A549 (cell line): ENCODE measurements at regions not wholly inside any gene's neighbourhood (a gene's known extent, or its start where the extent isn't known, plus 50 kb on each side); places are given as distances from the start of the nearest gene placed in this dataset.

Source experiments
- ATAC-seq, 2 experiments: fragments of 200-7000 bp in 1 of 2; fragments of >200 bp in 1 of 2; cut with Nextera tagmentation in 1 of 2; cut with Tn5 transposase in 1 of 2; 3 replicates each; pipeline versions ENCODE4 v1.8.0 to v1.9.1; 2018 to 2020; ENCODE audit warnings: mild to moderate bottlenecking in 1 of 2, moderate library complexity in 1 of 2
- CTCF ChIA-PET: fragments of 300-600 bp; sonication (Branson Sonifier 250); formaldehyde crosslinking; extraction: SDS; loops from one replicate; lab custom pipeline; 2021; ENCODE audit warnings: antibody characterized with exemption, inconsistent platforms; lab: Yijun Ruan, JAX
- POLR2A ChIA-PET: fragments of 350-600 bp; formaldehyde crosslinking; extraction: SDS; loops from one replicate; lab custom pipeline; 2021; ENCODE audit warnings: antibody characterized with exemption, inconsistent platforms; lab: Yijun Ruan, JAX
- DNase-seq, 2 experiments: peaks; one replicate each; pipeline versions ENCODE4 v3.0.0 to v3.0.0-alpha.2; 2011 to 2016; ENCODE audit warnings: low read depth in 1 of 2, low spot score in 1 of 2
- FAIRE-seq: peaks from 2 replicates; lab custom pipeline; 2011; peaks lifted over from hg19 to GRCh38; lab: Jason Lieb, UNC
- H3K27ac ChIP-seq, 2 experiments: fragments of >200 bp; sonication (Bioruptor Twin); formaldehyde crosslinking; 3 replicates each; pipeline ENCODE4 v1.5.1; 2016 to 2017
- H3K4me1 ChIP-seq: fragments of >200 bp; sonication (Bioruptor Twin); formaldehyde crosslinking; 3 replicates; pipeline ENCODE4 v1.6.1; 2016
- H3K4me2 ChIP-seq: fragments of >200 bp; sonication (Bioruptor Twin); formaldehyde crosslinking; 3 replicates; pipeline ENCODE4 v1.6.1; 2016
- H3K4me3 ChIP-seq: fragments of >200 bp; sonication (Bioruptor Twin); formaldehyde crosslinking; 3 replicates; pipeline ENCODE4 v1.5.1; 2016
- H3K9me3 ChIP-seq: fragments of >200 bp; sonication (Bioruptor Twin); formaldehyde crosslinking; 3 replicates; pipeline ENCODE4 v1.6.1; 2016
- CHD2 ChIP-seq: fragments of 150-350 bp; IDR thresholded peaks from 2 replicates; pipeline ENCODE4 v1.6.1; 2014; ENCODE audit warnings: low read length; ENCODE audit not compliant: partially characterized antibody
- EHF ChIP-seq: fragments of 250-450 bp; sonication (Bioruptor Pico); IDR thresholded peaks from 2 replicates; pipeline ENCODE4 v1.5.0; 2020; ENCODE audit warnings: mild to moderate bottlenecking
- EP300 ChIP-seq, 2 experiments: fragments of >200 bp; sonication (Bioruptor Twin); formaldehyde crosslinking; IDR thresholded peaks; 2 replicates in 1 of 2; 3 replicates in 1 of 2; pipeline ENCODE4 v1.6.1; 2016 to 2017
- ESRRA ChIP-seq: fragments of 150-350 bp; IDR thresholded peaks from 2 replicates; pipeline ENCODE4 v1.6.1; 2014; ENCODE audit warnings: mild to moderate bottlenecking, low read length, borderline replicate concordance
- FOSB ChIP-seq: fragments of 250-450 bp; sonication (Bioruptor Pico); IDR thresholded peaks from 2 replicates; pipeline ENCODE4 v1.5.0; 2020; ENCODE audit warnings: mild to moderate bottlenecking, moderate library complexity
- HEYL ChIP-seq: fragments of 250-450 bp; sonication (Bioruptor Pico); IDR thresholded peaks from 2 replicates; pipeline ENCODE4 v1.8.0; 2021; ENCODE audit warnings: mild to moderate bottlenecking, moderate library complexity
- HOXB13 ChIP-seq: fragments of 250-450 bp; sonication (Bioruptor Pico); IDR thresholded peaks from 2 replicates; pipeline ENCODE4 v1.5.0; 2020; ENCODE audit warnings: low read depth, mild to moderate bottlenecking, moderate library complexity
- HOXB5 ChIP-seq: fragments of 250-450 bp; sonication (Bioruptor Pico); IDR thresholded peaks from 2 replicates; pipeline ENCODE4 v1.5.0; 2020; ENCODE audit warnings: mild to moderate bottlenecking, moderate library complexity
- JUN ChIP-seq, 2 experiments: fragments of >200 bp; sonication (Bioruptor Twin); formaldehyde crosslinking; IDR thresholded peaks; 2 replicates in 1 of 2; 3 replicates in 1 of 2; pipeline ENCODE4 v1.6.1; 2016 to 2017
- KDM1A ChIP-seq: fragments of 200-600 bp; sonication (generic); IDR thresholded peaks from 2 replicates; pipeline ENCODE4 v1.6.1; 2016; ENCODE audit warnings: low read depth, mild to moderate bottlenecking
- KDM5A ChIP-seq: fragments of 200-600 bp; sonication (generic); IDR thresholded peaks from 2 replicates; pipeline ENCODE4 v1.6.1; 2016; ENCODE audit warnings: antibody characterized with exemption, mild to moderate bottlenecking
- NR3C1 ChIP-seq: fragments of >200 bp; sonication (Bioruptor Twin); formaldehyde crosslinking; IDR thresholded peaks from 3 replicates; pipeline ENCODE4 v1.6.1; 2017
- PHF8 ChIP-seq: fragments of 200-600 bp; sonication (generic); IDR thresholded peaks from 2 replicates; pipeline ENCODE4 v1.6.1; 2016; ENCODE audit warnings: low read depth, mild to moderate bottlenecking, antibody characterized with exemption, moderate library complexity, borderline replicate concordance
- POLR2A ChIP-seq: IDR thresholded peaks from 2 replicates; pipeline ENCODE4 v1.6.1; 2012; ENCODE audit warnings: mild to moderate bottlenecking, low read length
- POLR2AphosphoS2 ChIP-seq: conservative IDR thresholded peaks from 2 replicates; pipeline ENCODE4 v1.6.1; 2012; ENCODE audit warnings: low read length, improper control_type of control experiment, inconsistent platforms
- RAD21 ChIP-seq, 2 experiments: fragments of >200 bp in 1 of 2; sonication (Bioruptor Twin) in 1 of 2; formaldehyde crosslinking in 1 of 2; IDR thresholded peaks in 1 of 2; conservative IDR thresholded peaks in 1 of 2; 2 replicates in 1 of 2; 3 replicates in 1 of 2; pipeline ENCODE4 v1.6.1; 2012 to 2018; ENCODE audit warnings: inconsistent platforms in 1 of 2
- RNF2 ChIP-seq: fragments of 200-600 bp; sonication (generic); IDR thresholded peaks from 2 replicates; pipeline ENCODE4 v1.6.1; 2016; ENCODE audit warnings: low read depth, mild to moderate bottlenecking, antibody characterized with exemption, moderate library complexity, borderline replicate concordance
- SMC3 ChIP-seq: fragments of >200 bp; sonication (Bioruptor Twin); formaldehyde crosslinking; IDR thresholded peaks from 3 replicates; pipeline ENCODE4 v1.6.1; 2018; ENCODE audit warnings: inconsistent platforms
- TFCP2L1 ChIP-seq: fragments of 250-450 bp; sonication (Bioruptor Pico); IDR thresholded peaks from 2 replicates; pipeline ENCODE4 v1.5.0; 2021; ENCODE audit warnings: mild to moderate bottlenecking
- WGBS: methylation state at CpG from one replicate; pipeline ENCODE4 v1.1.6; 2017; ENCODE audit errors: missing lambda C conversion rate; 5-methylcytosine and 5-hydroxymethylcytosine counted together
- TF ChIP-seq, protein P1 (sequence below): fragments of 200-600 bp; sonication (generic); IDR thresholded peaks from 2 replicates; pipeline ENCODE4 v1.6.1; 2016; ENCODE audit warnings: antibody characterized with exemption, mild to moderate bottlenecking, moderate library complexity
- TF ChIP-seq, protein P2 (sequence below): fragments of 450-650 bp; IDR thresholded peaks from 2 replicates; pipeline ENCODE4 v1.6.1; 2014; ENCODE audit warnings: antibody characterized with exemption
- TF ChIP-seq, protein P3 (sequence below): IDR thresholded peaks from 2 replicates; pipeline ENCODE4 v1.6.1; 2012
- TF ChIP-seq, protein P4 (sequence below): IDR thresholded peaks from 2 replicates; pipeline ENCODE4 v1.6.1; 2012
- TF ChIP-seq, protein P5 (sequence below): fragments of >200 bp; sonication (Bioruptor Twin); formaldehyde crosslinking; IDR thresholded peaks from 2 replicates; pipeline ENCODE4 v1.6.1; 2016
- TF ChIP-seq, protein P6 (sequence below): fragments of >200 bp; sonication (Bioruptor Twin); formaldehyde crosslinking; IDR thresholded peaks from 3 replicates; pipeline ENCODE4 v1.6.1; 2016
- TF ChIP-seq, protein P7 (sequence below): fragments of >200 bp; sonication (Bioruptor Twin); formaldehyde crosslinking; IDR thresholded peaks from 3 replicates; pipeline ENCODE4 v1.5.1; 2016

DNA sequence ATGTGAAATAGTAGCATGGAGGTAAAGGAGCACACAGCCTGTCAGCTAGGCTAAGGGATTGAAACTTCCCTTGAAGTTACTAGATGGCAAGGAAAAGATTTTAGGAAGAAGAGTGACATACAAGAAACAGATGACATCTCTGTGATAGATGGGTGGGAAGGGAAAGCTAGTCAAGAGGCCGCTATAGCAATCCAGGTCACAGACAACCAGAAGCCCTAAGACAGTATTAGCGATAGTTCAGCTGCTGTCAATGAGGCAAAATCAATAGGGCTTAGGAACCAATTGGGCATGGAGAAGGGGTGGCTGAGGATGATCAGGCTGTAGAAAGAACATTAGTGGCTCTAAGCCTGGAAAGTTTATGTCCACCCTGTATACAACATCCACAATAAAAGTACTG, 111.1 kb downstream of the GLUL start (continued):
- no peak for TF ChIP-seq POLR2AphosphoS2
- no peak for TF ChIP-seq SMC3

DNA sequence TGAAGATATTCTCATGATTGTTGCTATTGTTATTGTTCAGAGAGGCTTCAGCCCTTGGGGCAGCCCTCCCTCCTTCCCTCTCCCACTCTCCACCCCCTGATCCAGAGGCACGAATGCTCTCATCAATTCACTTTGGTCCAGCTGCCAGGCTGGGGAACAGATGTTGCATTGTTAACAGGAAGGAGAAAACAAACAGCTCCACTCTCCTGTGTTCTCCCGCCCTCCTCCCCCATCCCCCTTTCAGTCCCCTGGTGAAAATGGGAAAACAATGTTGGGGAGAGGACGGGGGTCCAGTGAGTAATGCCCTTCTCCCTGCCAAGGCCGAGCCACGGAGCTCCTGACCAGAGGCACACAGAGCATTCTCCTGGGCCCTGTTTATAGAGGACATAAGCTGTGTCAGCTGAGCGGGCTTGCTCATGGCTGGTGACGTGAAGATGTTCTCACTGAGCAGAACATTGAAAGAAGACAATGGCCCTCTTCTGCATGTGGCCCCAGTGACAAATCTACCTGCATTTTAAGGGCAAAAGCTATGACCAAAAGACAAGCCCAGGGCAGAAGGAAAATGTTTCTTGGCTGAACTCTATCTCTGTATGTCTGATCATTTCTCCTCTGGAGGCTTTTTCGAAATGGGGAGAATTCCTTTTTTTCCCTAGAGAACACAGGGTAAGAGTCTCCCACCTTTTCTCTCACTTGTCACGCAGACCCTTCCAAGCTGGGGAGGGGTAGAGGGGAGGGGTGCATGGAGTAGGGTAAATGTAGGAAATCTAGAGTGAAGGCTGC, 111.7 kb downstream of the GLUL start:
- ChIA-PET CTCF (interaction anchor here (0.6 to 1.2 kb wide), 3 partner anchors 19 to 1990 kb away, joined by 3 read pairs; no protein-coding TSS in a partner anchor), POLR2A (no interaction called here)
- Histone ChIP-seq H3K27ac (no peak overlapping the region), H3K4me3 (no peak overlapping the region), H3K9me3 (no peaks in the 10 kb centered on the region), H3K4me1 (no peaks in the 10 kb centered on the region), H3K4me2 (no peak overlapping the region)
- FAIRE-seq (no peak), ATAC-seq (no peak), DNase-seq (no peak)
- TF ChIP-seq NR3C1 (no peak), ESRRA (no peak), PHF8 (no peak), EP300 (IDR thresholded peaks at IDR 0.05) (no peak), HEYL (CRISPR knock-in tag) (no peak), HOXB13 (CRISPR knock-in tag) (no peak), POLR2A (no peak), JUN (IDR thresholded peaks at IDR 0.05) (no peak), RNF2 (no peak), CHD2 (no peak)
- TF ChIP-seq, protein P1, sequence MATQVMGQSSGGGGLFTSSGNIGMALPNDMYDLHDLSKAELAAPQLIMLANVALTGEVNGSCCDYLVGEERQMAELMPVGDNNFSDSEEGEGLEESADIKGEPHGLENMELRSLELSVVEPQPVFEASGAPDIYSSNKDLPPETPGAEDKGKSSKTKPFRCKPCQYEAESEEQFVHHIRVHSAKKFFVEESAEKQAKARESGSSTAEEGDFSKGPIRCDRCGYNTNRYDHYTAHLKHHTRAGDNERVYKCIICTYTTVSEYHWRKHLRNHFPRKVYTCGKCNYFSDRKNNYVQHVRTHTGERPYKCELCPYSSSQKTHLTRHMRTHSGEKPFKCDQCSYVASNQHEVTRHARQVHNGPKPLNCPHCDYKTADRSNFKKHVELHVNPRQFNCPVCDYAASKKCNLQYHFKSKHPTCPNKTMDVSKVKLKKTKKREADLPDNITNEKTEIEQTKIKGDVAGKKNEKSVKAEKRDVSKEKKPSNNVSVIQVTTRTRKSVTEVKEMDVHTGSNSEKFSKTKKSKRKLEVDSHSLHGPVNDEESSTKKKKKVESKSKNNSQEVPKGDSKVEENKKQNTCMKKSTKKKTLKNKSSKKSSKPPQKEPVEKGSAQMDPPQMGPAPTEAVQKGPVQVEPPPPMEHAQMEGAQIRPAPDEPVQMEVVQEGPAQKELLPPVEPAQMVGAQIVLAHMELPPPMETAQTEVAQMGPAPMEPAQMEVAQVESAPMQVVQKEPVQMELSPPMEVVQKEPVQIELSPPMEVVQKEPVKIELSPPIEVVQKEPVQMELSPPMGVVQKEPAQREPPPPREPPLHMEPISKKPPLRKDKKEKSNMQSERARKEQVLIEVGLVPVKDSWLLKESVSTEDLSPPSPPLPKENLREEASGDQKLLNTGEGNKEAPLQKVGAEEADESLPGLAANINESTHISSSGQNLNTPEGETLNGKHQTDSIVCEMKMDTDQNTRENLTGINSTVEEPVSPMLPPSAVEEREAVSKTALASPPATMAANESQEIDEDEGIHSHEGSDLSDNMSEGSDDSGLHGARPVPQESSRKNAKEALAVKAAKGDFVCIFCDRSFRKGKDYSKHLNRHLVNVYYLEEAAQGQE, result no peak
- TF ChIP-seq, protein P2, sequence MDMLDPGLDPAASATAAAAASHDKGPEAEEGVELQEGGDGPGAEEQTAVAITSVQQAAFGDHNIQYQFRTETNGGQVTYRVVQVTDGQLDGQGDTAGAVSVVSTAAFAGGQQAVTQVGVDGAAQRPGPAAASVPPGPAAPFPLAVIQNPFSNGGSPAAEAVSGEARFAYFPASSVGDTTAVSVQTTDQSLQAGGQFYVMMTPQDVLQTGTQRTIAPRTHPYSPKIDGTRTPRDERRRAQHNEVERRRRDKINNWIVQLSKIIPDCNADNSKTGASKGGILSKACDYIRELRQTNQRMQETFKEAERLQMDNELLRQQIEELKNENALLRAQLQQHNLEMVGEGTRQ, result no peak
- 40% methylated on average over 9 of the region's 9 CpGs for WGBS

DNA sequence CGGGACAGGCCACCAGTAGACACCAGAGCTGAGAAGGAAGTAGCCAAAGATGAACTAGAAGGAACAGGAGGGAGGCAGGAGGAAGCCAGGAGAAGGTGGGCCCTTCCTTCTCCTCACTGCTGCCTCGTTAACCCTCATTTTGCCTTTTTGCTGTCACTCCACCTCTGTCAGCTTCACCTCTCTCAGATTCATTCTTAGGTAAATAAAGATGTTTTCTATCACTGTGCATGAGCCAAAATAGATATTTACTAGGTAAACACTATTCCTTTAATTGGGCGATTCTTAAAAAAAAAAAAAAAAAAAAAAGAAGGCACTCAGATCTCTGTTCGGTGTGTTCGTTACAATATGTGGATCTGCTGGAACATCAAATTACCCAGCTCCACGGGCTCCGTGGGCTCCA, 112.3 kb downstream of the GLUL start:
- Histone ChIP-seq H3K9me3 (no peaks in the 10 kb centered on the region), H3K27ac (no peak overlapping the region), H3K4me3 (no peak overlapping the region), H3K4me1 (no peaks in the 10 kb centered on the region), H3K4me2 (no peak overlapping the region)
- FAIRE-seq, result no peak
- WGBS, result 40% methylated on average over 7 of the region's 7 CpGs
- POLR2A ChIA-PET, result no interaction called here
- no peak for DNase-seq
- no peak for ATAC-seq
- CTCF ChIA-PET, result interaction anchor here (0.6 to 1.2 kb wide), 2 partner anchors 136 to 1991 kb away, joined by 3 read pairs; no protein-coding TSS in a partner anchor
- TF ChIP-seq, protein P3, sequence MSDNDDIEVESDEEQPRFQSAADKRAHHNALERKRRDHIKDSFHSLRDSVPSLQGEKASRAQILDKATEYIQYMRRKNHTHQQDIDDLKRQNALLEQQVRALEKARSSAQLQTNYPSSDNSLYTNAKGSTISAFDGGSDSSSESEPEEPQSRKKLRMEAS, result no peak
- TF ChIP-seq RAD21 (conservative IDR thresholded peaks at IDR 0.05 in 1 of 2, IDR thresholded peaks at IDR 0.05 in 1 of 2) (no peak), FOSB (CRISPR knock-in tag) (no peak), KDM1A (no peak), TFCP2L1 (CRISPR knock-in tag) (no peak), KDM5A (no peak), HOXB5 (CRISPR knock-in tag) (no peak), EHF (CRISPR knock-in tag) (no peak)
- TF ChIP-seq, protein P2, result no peak
- TF ChIP-seq, protein P4, sequence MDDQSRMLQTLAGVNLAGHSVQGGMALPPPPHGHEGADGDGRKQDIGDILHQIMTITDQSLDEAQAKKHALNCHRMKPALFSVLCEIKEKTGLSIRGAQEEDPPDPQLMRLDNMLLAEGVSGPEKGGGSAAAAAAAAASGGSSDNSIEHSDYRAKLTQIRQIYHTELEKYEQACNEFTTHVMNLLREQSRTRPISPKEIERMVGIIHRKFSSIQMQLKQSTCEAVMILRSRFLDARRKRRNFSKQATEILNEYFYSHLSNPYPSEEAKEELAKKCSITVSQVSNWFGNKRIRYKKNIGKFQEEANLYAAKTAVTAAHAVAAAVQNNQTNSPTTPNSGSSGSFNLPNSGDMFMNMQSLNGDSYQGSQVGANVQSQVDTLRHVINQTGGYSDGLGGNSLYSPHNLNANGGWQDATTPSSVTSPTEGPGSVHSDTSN, result no peak
- TF ChIP-seq, protein P5, sequence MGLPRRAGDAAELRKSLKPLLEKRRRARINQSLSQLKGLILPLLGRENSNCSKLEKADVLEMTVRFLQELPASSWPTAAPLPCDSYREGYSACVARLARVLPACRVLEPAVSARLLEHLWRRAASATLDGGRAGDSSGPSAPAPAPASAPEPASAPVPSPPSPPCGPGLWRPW, result no peak
- TF ChIP-seq, protein P6, sequence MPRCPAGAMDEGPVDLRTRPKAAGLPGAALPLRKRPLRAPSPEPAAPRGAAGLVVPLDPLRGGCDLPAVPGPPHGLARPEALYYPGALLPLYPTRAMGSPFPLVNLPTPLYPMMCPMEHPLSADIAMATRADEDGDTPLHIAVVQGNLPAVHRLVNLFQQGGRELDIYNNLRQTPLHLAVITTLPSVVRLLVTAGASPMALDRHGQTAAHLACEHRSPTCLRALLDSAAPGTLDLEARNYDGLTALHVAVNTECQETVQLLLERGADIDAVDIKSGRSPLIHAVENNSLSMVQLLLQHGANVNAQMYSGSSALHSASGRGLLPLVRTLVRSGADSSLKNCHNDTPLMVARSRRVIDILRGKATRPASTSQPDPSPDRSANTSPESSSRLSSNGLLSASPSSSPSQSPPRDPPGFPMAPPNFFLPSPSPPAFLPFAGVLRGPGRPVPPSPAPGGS, result no peak
- TF ChIP-seq, protein P7, sequence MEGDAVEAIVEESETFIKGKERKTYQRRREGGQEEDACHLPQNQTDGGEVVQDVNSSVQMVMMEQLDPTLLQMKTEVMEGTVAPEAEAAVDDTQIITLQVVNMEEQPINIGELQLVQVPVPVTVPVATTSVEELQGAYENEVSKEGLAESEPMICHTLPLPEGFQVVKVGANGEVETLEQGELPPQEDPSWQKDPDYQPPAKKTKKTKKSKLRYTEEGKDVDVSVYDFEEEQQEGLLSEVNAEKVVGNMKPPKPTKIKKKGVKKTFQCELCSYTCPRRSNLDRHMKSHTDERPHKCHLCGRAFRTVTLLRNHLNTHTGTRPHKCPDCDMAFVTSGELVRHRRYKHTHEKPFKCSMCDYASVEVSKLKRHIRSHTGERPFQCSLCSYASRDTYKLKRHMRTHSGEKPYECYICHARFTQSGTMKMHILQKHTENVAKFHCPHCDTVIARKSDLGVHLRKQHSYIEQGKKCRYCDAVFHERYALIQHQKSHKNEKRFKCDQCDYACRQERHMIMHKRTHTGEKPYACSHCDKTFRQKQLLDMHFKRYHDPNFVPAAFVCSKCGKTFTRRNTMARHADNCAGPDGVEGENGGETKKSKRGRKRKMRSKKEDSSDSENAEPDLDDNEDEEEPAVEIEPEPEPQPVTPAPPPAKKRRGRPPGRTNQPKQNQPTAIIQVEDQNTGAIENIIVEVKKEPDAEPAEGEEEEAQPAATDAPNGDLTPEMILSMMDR, result no peak
